Upper lobe of left lung (tissue), 6 donors: ENCODE measurements at regions not wholly inside any gene's neighbourhood (a gene's known extent, or its start where the extent isn't known, plus 50 kb on each side); places are given as distances from the start of the nearest gene placed in this dataset.

ENCODE experiments used
- ATAC-seq, 2 donors: fragments of 200-7000 bp; cut with Tn5 transposase; one replicate each; pipeline ENCODE4 v1.9.1; 2022; ENCODE audit warnings: mild to moderate bottlenecking in 2 of 2, moderate library complexity in 2 of 2; ENCODE audit not compliant: low FRiP score in 2 of 2
- DNase-seq, 2 donors: peaks; one replicate each; pipeline ENCODE4 v3.0.0-alpha.2; 2019 to 2020
- H3K27ac ChIP-seq, 4 donors: fragments of 200-600 bp; sonication (generic); one replicate each; pipeline ENCODE4 v1.5.1; 2016 to 2019
- H3K27me3 ChIP-seq, 4 donors: fragments of 200-600 bp; sonication (generic); one replicate each; pipeline ENCODE4 v1.5.1; 2017 to 2019
- H3K36me3 ChIP-seq, 4 donors: fragments of 200-600 bp; sonication (generic); one replicate each; pipeline ENCODE4 v1.5.1; 2016 to 2019
- H3K4me1 ChIP-seq, 4 donors: fragments of 200-600 bp; sonication (generic); one replicate each; pipeline ENCODE4 v1.5.1; 2018 to 2019
- H3K4me3 ChIP-seq, 4 donors: fragments of 200-600 bp; sonication (generic); one replicate each; pipeline ENCODE4 v1.5.1; 2017 to 2019; ENCODE audit warnings: mild to moderate bottlenecking in 2 of 4, moderate library complexity in 1 of 4
- H3K9me3 ChIP-seq, 4 donors: fragments of 200-600 bp; sonication (generic); one replicate each; pipeline ENCODE4 v1.5.1; 2018 to 2019
- CTCF ChIP-seq, 6 experiments: fragments of 450-650 bp in 4 of 6; fragments of 200-600 bp in 2 of 6; sonication (generic) in 2 of 6; IDR thresholded peaks; one replicate each; pipeline ENCODE4 v1.5.1; 2016 to 2019; ENCODE audit warnings: antibody characterized with exemption in 6 of 6
- EP300 ChIP-seq, 4 donors: sonication (generic); formaldehyde crosslinking; IDR thresholded peaks; one replicate each; pipeline ENCODE4 v1.5.1; 2017; ENCODE audit warnings: antibody characterized with exemption in 4 of 4, control low read depth in 2 of 4
- POLR2A ChIP-seq, 4 donors: fragments of 450-650 bp; IDR thresholded peaks; one replicate each; pipeline ENCODE4 v1.5.1; 2016 to 2017; ENCODE audit warnings: antibody characterized with exemption in 4 of 4, mild to moderate bottlenecking in 2 of 4
- POLR2AphosphoS5 ChIP-seq, 2 donors: sonication (generic); formaldehyde crosslinking; IDR thresholded peaks; one replicate each; pipeline ENCODE4 v1.5.1; 2017; ENCODE audit warnings: antibody characterized with exemption in 2 of 2
- WGBS, 2 donors: methylation state at CpG; one replicate each; pipeline ENCODE4 v1.1.5; 2017 to 2018; 5-methylcytosine and 5-hydroxymethylcytosine counted together
- donor health status: DM: no; HTN: no; CAD: no; lungs with moderate emphysema.
- donor health status: DM: no; HTN: yes; CAD: no; lungs with severe emphysema.

GRCh38 chr13:99908140-99908803, 63.3 kb downstream of the ZIC5 start:
- Histone ChIP-seq H3K27me3 (no peaks in the 10 kb centered on the region), H3K9me3 (no peaks in the 10 kb centered on the region), H3K4me1 (peaks cover 0 to 10% (median 0%) of the 10 kb centered on the region in 4 donors), H3K4me3 (no peak overlapping the region), H3K36me3 (no peaks in the 10 kb centered on the region), H3K27ac (no peak overlapping the region)
- TF ChIP-seq POLR2A (IDR thresholded peaks at IDR 0.05) (no peak), POLR2AphosphoS5 (IDR thresholded peaks at IDR 0.05) (no peak), EP300 (IDR thresholded peaks at IDR 0.05) (no peak), CTCF (IDR thresholded peaks at IDR 0.05) (no peak)
- DNase-seq (no peak), ATAC-seq (peak in 1 of 2 donors; percentile 21)
- WGBS, 2 donors = 56 to 61% methylated on average over 5 of the region's 5 CpGs

DNA sequence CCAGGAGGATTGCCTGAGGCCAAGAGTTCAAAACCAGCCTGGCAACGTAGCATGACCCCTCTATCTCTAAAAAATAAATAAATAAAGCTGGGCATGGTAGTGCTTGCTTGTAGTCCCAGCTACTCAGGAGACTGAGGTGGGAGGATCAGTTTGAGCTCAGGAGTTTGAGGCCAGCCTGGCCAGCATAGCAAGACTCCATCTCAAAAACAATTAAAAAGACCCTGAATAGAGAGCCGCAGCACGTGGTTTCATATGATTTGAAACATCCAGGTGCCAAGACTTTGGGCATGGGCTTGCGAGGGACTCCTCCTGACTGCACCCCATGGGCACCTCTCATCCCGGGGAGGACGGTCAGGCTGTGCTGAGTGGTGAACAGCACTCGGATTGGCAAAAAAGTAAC, 63.9 kb downstream of the ZIC5 start:
- WGBS, 2 donors = 80 to 89% methylated on average over 7 of the region's 7 CpGs
- ATAC-seq = no peak
- no peaks in the 10 kb centered on the region for H3K27me3 ChIP-seq

DNA sequence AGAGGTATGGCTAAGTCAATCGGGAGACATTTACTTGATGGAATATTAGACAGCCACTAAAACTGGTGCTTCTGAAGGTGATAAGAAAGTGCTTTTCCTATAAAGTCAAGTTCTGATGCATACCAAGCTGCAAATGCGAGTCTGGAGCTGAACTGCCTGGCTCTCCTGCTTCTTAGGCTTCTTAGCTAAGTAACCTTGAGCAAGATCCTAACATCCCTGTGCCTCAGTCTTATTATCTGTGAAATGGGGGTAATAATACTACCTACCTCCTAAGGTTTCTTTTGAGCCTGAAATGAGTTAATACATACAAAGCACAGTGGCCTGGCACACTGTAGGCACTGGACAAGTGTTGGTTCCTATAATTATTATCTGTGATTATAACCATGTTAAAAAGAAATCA, 64.5 kb downstream of the ZIC5 start:
- DNase-seq = no peak
- 95 to 98% methylated on average over 2 of the region's 2 CpGs for WGBS, 2 donors

More for the DNA sequence above, 63.9 kb downstream of the ZIC5 start:
- Histone ChIP-seq H3K9me3 (no peaks in the 10 kb centered on the region), H3K4me1 (peaks cover 0 to 10% (median 0%) of the 10 kb centered on the region in 4 donors), H3K4me3 (no peak overlapping the region), H3K36me3 (no peaks in the 10 kb centered on the region), H3K27ac (no peak overlapping the region)
- DNase-seq = no peak
- TF ChIP-seq POLR2AphosphoS5 (IDR thresholded peaks at IDR 0.05) = no peak
- TF ChIP-seq POLR2A (IDR thresholded peaks at IDR 0.05) = no peak
- TF ChIP-seq CTCF (IDR thresholded peaks at IDR 0.05) = no peak

DNA sequence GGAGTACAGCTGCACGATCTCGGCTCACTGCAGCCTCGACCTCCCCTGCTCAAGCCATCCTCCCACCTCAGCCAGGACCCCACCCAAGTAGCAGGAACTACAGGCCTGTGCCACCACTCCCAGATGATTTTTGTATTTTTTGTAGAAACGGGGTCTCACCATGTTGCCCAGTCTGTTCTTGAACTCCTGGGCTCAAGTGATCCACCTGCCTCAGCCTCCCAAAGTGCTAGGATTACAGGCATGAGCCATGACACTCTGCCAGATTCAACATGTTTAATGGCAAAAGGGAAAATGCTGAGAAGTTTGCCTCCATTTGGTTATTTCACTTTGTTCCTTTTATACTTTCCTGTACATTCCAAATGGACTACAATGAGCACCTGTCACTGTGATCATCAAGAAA, 65.8 kb downstream of the ZIC5 start:
- H3K9me3 ChIP-seq = no peaks in the 10 kb centered on the region
- peaks cover 0 to 10% (median 0%) of the 10 kb centered on the region in 4 donors for H3K4me1 ChIP-seq
- TF ChIP-seq POLR2AphosphoS5 (IDR thresholded peaks at IDR 0.05) = no peak
- TF ChIP-seq CTCF (IDR thresholded peaks at IDR 0.05) = no peak
- no peak for TF ChIP-seq POLR2A (IDR thresholded peaks at IDR 0.05)
- H3K36me3 ChIP-seq = no peaks in the 10 kb centered on the region
- H3K4me3 ChIP-seq = no peak overlapping the region
- H3K27me3 ChIP-seq = no peaks in the 10 kb centered on the region
- no peak for DNase-seq
- ATAC-seq = no peak
- 92 to 98% methylated on average over 4 of the region's 4 CpGs for WGBS, 2 donors
- no peak overlapping the region for H3K27ac ChIP-seq

More for the DNA sequence above, 64.5 kb downstream of the ZIC5 start:
- H3K4me3 ChIP-seq = no peak overlapping the region
- peaks cover 0 to 10% (median 0%) of the 10 kb centered on the region in 4 donors for H3K4me1 ChIP-seq
- H3K36me3 ChIP-seq = no peaks in the 10 kb centered on the region
- no peak for ATAC-seq
- H3K27ac ChIP-seq = no peak overlapping the region
- H3K27me3 ChIP-seq = no peaks in the 10 kb centered on the region
- H3K9me3 ChIP-seq = no peaks in the 10 kb centered on the region
- no peak for TF ChIP-seq CTCF (IDR thresholded peaks at IDR 0.05)
- TF ChIP-seq EP300 (IDR thresholded peaks at IDR 0.05) = no peak
- no peak for TF ChIP-seq POLR2A (IDR thresholded peaks at IDR 0.05)
- TF ChIP-seq POLR2AphosphoS5 (IDR thresholded peaks at IDR 0.05) = no peak

DNA sequence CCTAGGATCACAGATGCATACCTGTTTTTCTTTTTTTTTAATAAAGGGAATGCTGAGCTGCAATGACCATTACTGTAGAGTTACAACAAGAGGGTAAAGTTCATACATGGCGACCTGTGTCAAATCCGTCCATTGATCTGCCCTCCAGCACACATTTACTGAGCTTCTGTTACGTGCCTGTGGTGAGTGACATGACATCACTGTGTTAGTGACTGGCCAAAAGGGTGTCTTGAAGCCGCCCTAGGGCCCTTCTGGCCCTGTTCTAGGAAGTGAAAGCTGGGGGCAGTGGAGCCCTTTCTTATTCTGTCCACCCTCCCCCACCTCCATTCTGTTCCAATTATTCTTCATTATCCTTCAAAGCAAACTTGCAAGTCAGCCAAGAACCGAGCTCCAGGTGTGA, 66.3 kb downstream of the ZIC5 start:
- H3K36me3 ChIP-seq = no peaks in the 10 kb centered on the region
- H3K9me3 ChIP-seq = no peaks in the 10 kb centered on the region
- ATAC-seq = no peak
- H3K4me3 ChIP-seq = no peak overlapping the region
- no peaks in the 10 kb centered on the region for H3K27me3 ChIP-seq
- H3K4me1 ChIP-seq = peaks cover 0 to 10% (median 0%) of the 10 kb centered on the region in 4 donors
- H3K27ac ChIP-seq = no peak overlapping the region
- DNase-seq = no peak
- 85 to 89% methylated on average over 5 of the region's 5 CpGs for WGBS, 2 donors
- TF ChIP-seq POLR2A (IDR thresholded peaks at IDR 0.05) (no peak), POLR2AphosphoS5 (IDR thresholded peaks at IDR 0.05) (no peak), CTCF (IDR thresholded peaks at IDR 0.05) (no peak), EP300 (IDR thresholded peaks at IDR 0.05) (no peak)
